ENCODE measurements at regions not wholly inside any gene's neighbourhood (a gene's known extent, or its start where the extent isn't known, plus 50 kb on each side); places are given as distances from the start of the nearest gene placed in this dataset.
"Not testable (repeated sequence)": the region's sequence is repeated elsewhere in the genome, so short reads cannot be mapped to it uniquely, and the experiment has no call there.

- TF ChIP-seq EZH2 (IDR thresholded peaks at IDR 0.05; ENCODE audit: borderline replicate concordance, low read length); CTCF (IDR thresholded peaks at IDR 0.05; ENCODE audit: low read length): not testable (repeated sequence)
Measured at GRCh38 chr6:21282360-21282759, 311.2 kb upstream of the SOX4 start.

All from OCI-LY1 (cell line).